Right lobe of liver (tissue), 6 donors: ENCODE measurements at regions not wholly inside any gene's neighbourhood (a gene's known extent, or its start where the extent isn't known, plus 50 kb on each side); places are given as distances from the start of the nearest gene placed in this dataset.

ENCODE experiments used
- ATAC-seq, 4 donors: fragments of 200-7000 bp; cut with Tn5 transposase; one replicate each; pipeline ENCODE4 v1.9.1; 2020; ENCODE audit warnings: mild to moderate bottlenecking in 4 of 4, moderate library complexity in 4 of 4
- DNase-seq, 3 donors: peaks; one replicate each; pipeline ENCODE4 v3.0.0-alpha.2; 2020
- H3K27ac ChIP-seq, 3 donors: fragments of 200-600 bp; one replicate each; pipeline ENCODE4 v1.8.0; 2022
- H3K27me3 ChIP-seq, 2 donors: fragments of 200-600 bp; one replicate each; pipeline ENCODE4 v1.8.0; 2022
- H3K36me3 ChIP-seq, 4 donors: fragments of 200-600 bp; sonication (generic) in 1 of 4; one replicate each; pipeline versions ENCODE4 v1.5.1 to v1.8.0; 2017 to 2022; ENCODE audit warnings: control low read depth in 1 of 4
- H3K4me1 ChIP-seq, 4 donors: fragments of 200-600 bp; sonication (generic) in 1 of 4; one replicate each; pipeline versions ENCODE4 v1.5.1 to v1.8.0; 2017 to 2022; ENCODE audit warnings: control low read depth in 1 of 4
- H3K4me3 ChIP-seq, 3 donors: fragments of 200-600 bp; one replicate each; pipeline ENCODE4 v1.8.0; 2022
- H3K9me3 ChIP-seq, 4 donors: fragments of 200-600 bp; sonication (generic) in 1 of 4; one replicate each; pipeline versions ENCODE4 v1.5.1 to v1.8.0; 2017 to 2022; ENCODE audit warnings: control low read depth in 1 of 4
- CTCF ChIP-seq, 4 donors: fragments of 200-600 bp in 3 of 4; fragments of 450-650 bp in 1 of 4; IDR thresholded peaks; one replicate each; pipeline versions ENCODE4 v1.5.1 to v1.8.0; 2016 to 2022; ENCODE audit warnings: antibody characterized with exemption in 4 of 4, mild to moderate bottlenecking in 2 of 4
- POLR2A ChIP-seq: fragments of 450-650 bp; IDR thresholded peaks from one replicate; pipeline ENCODE4 v1.6.1; 2017; ENCODE audit warnings: antibody characterized with exemption, mild to moderate bottlenecking
- WGBS: methylation state at CpG from one replicate; pipeline ENCODE4 v1.1.6; 2018; ENCODE audit warnings: low coverage, low lambda C conversion rate; ENCODE audit not compliant: insufficient coverage; ENCODE audit errors: missing lambda C conversion rate; 5-methylcytosine and 5-hydroxymethylcytosine counted together
- intact Hi-C, 2 donors: fragments of 100-400 bp; cut with DNase I; formaldehyde crosslinking; loops; one replicate each; pipeline versions ENCODE4 v1.11.2 to v1.14.1; 2022
- donor health status: DM: no; HTN: yes; CAD: no.
- donor health status: DM: no; HTN: no; CAD: no.
- donor health status: DM: no; HTN: no; CAD: no.
- donor health status: DM: no; HTN: yes; CAD: no.
- donor health status: DM: no; HTN: yes; CAD: no.

GRCh38 chr5:71864730-71865601 is 145.9 kb downstream of the CARTPT start:
- no peaks in the 10 kb centered on the region for H3K36me3 ChIP-seq
- no peaks in the 10 kb centered on the region for H3K27me3 ChIP-seq
- intact Hi-C loops: no loop called here
- no peak overlapping the region for H3K4me3 ChIP-seq
- 54% methylated on average over 8 of the region's 8 CpGs for WGBS
- TF ChIP-seq CTCF (IDR thresholded peaks at IDR 0.05) (no peak), POLR2A (no peak)
- no peak for DNase-seq
- H3K4me1 ChIP-seq: no peaks in the 10 kb centered on the region
- H3K27ac ChIP-seq: no peak overlapping the region
- no peaks in the 10 kb centered on the region for H3K9me3 ChIP-seq
- no peak for ATAC-seq

GRCh38 chr5:71865665-71866320 is 146.7 kb downstream of the CARTPT start:
- H3K27me3 ChIP-seq: no peaks in the 10 kb centered on the region
- no peak overlapping the region for H3K27ac ChIP-seq
- no peaks in the 10 kb centered on the region for H3K36me3 ChIP-seq
- no peak overlapping the region for H3K4me3 ChIP-seq
- 73% methylated on average over 2 of the region's 3 CpGs for WGBS
- no peak for TF ChIP-seq POLR2A
- TF ChIP-seq CTCF (IDR thresholded peaks at IDR 0.05): no peak
- H3K4me1 ChIP-seq: no peaks in the 10 kb centered on the region
- no peaks in the 10 kb centered on the region for H3K9me3 ChIP-seq
- no peak for DNase-seq
- intact Hi-C loops: no loop called here
- ATAC-seq: no peak

- Histone ChIP-seq H3K27me3 (no peaks in the 10 kb centered on the region), H3K9me3 (no peaks in the 10 kb centered on the region), H3K27ac (no peak overlapping the region), H3K4me1 (no peaks in the 10 kb centered on the region), H3K36me3 (no peaks in the 10 kb centered on the region), H3K4me3 (no peak overlapping the region)
- TF ChIP-seq POLR2A: no peak
- no peak for TF ChIP-seq CTCF (IDR thresholded peaks at IDR 0.05)
- ATAC-seq (no peak), DNase-seq (no peak)
- WGBS: 67% methylated on average over 6 of the region's 6 CpGs
- intact Hi-C loops: no loop called here
Observed at GRCh38 chr5:71872311-71872864, 153.3 kb downstream of the CARTPT start.

GRCh38 chr5:71873191-71873591 is 154.1 kb downstream of the CARTPT start:
- ATAC-seq: no peak

More at GRCh38 chr5:71873191-71873591, 154.1 kb downstream of the CARTPT start:
- Histone ChIP-seq H3K36me3 (no peaks in the 10 kb centered on the region), H3K9me3 (no peaks in the 10 kb centered on the region), H3K4me1 (no peaks in the 10 kb centered on the region), H3K4me3 (no peak overlapping the region), H3K27me3 (no peaks in the 10 kb centered on the region), H3K27ac (no peak overlapping the region)
- TF ChIP-seq CTCF (IDR thresholded peaks at IDR 0.05): no peak
- no peak for TF ChIP-seq POLR2A
- DNase-seq: no peak
- 44% methylated on average over 1 of the region's 1 CpG for WGBS
- intact Hi-C loops: no loop called here
